ELR (cell line): ENCODE measurements at regions not wholly inside any gene's neighbourhood (a gene's known extent, or its start where the extent isn't known, plus 50 kb on each side); places are given as distances from the start of the nearest gene placed in this dataset.
"Not testable (repeated sequence)": the region's sequence is repeated elsewhere in the genome, so short reads cannot be mapped to it uniquely, and the experiment has no call there.

Source experiments
- DNase-seq: peaks from one replicate; pipeline ENCODE4 v3.0.0-alpha.2; 2015; ENCODE audit warnings: low read depth

GRCh38 chr11:23252426-23252825 is 392.2 kb upstream of the CCDC179 start:
- peak; percentile 2 for DNase-seq

GRCh38 chr11:23257088-23257487 is 396.8 kb upstream of the CCDC179 start:
- DNase-seq, result no peak

- no peak for DNase-seq
Measured at GRCh38 chr11:23257556-23257955, 397.3 kb upstream of the CCDC179 start.

- DNase-seq, result no peak
Measured at GRCh38 chr11:23263466-23263865, 403.2 kb upstream of the CCDC179 start.

GRCh38 chr11:23272095-23272494 is 411.8 kb upstream of the CCDC179 start:
- no peak for DNase-seq

GRCh38 chr11:23278121-23278520 is 417.8 kb upstream of the CCDC179 start:
- DNase-seq, result peak; percentile 73

GRCh38 chr11:23280088-23280487 is 419.8 kb upstream of the CCDC179 start:
- peak; percentile 23 for DNase-seq

GRCh38 chr11:23283666-23284065 is 423.4 kb upstream of the CCDC179 start:
- no peak for DNase-seq

- DNase-seq, result peak; percentile 34
Measured at GRCh38 chr11:23284631-23285030, 424.4 kb upstream of the CCDC179 start.

GRCh38 chr11:23288003-23288783 is 427.9 kb upstream of the CCDC179 start:
- peak; percentile 71 for DNase-seq

GRCh38 chr11:23295241-23295640 is 435.0 kb upstream of the CCDC179 start:
- DNase-seq, result no peak

GRCh38 chr11:23308041-23308440 is 447.8 kb upstream of the CCDC179 start:
- DNase-seq, result no peak

GRCh38 chr11:23310276-23310675 is 450.0 kb upstream of the CCDC179 start:
- DNase-seq, result peak; percentile 16

GRCh38 chr11:23311986-23312940 is 452.0 kb upstream of the CCDC179 start:
- peak; percentile 87 for DNase-seq

GRCh38 chr11:23313001-23313400 is 452.7 kb upstream of the CCDC179 start:
- no peak for DNase-seq

GRCh38 chr11:23314162-23314561 is 453.9 kb upstream of the CCDC179 start:
- no peak for DNase-seq

- DNase-seq, result no peak
Measured at GRCh38 chr11:23315286-23315685, 455.0 kb upstream of the CCDC179 start.

- DNase-seq, result no peak
Measured at GRCh38 chr11:23317816-23318215, 457.5 kb upstream of the CCDC179 start.

GRCh38 chr11:23318670-23319069 is 458.4 kb upstream of the CCDC179 start:
- DNase-seq, result no peak

GRCh38 chr11:23320131-23320530 is 459.9 kb upstream of the CCDC179 start:
- peak; percentile 13 for DNase-seq

GRCh38 chr11:23335586-23335985 is 475.3 kb upstream of the CCDC179 start:
- DNase-seq, result not testable (repeated sequence)

- DNase-seq, result peak; percentile 52
Measured at GRCh38 chr11:23336961-23337360, 476.7 kb upstream of the CCDC179 start.

- DNase-seq, result no peak
Measured at GRCh38 chr11:23353611-23354010, 493.3 kb upstream of the CCDC179 start.
